ENCODE measurements at regions not wholly inside any gene's neighbourhood (a gene's known extent, or its start where the extent isn't known, plus 50 kb on each side); places are given as distances from the start of the nearest gene placed in this dataset.

DNA sequence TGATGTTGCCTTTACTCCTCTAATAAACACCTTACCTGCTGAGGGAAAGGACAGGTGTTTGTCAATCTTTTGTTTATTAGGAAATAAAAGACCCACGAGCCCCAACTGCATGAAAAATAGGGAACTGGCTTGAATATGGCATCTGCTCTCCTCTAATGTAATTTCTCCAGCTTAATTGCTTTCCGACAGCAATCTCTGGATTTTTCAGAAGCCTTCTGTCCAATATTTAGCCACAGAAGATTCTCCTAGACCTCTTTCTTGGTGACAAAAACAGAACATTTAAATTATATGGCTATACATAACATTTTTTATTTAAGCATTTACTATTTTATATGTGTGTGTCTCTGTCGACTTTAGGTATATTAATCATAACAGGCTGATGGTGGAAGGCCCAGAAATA is 317.4 kb upstream of the ADARB2 start:
- H4K91ac ChIP-seq (ENCODE audit: insufficient read length, low read depth, low read length) = no peak overlapping the region
- H2BK12ac ChIP-seq (ENCODE audit: insufficient read length, low read depth, low read length) = no peak overlapping the region
- H3K56ac ChIP-seq (ENCODE audit: insufficient read length, low read depth, low read length) = no peak overlapping the region
- H3K14ac ChIP-seq (ENCODE audit: insufficient read depth, low read length) = no peak overlapping the region
- Mint-ChIP-seq H3K36me3 (ENCODE audit: insufficient read depth in 1 of 3, low read depth in 3 of 3) (no peaks in the 10 kb centered on the region), H3K27me3 (ENCODE audit: low read depth) (no peaks in the 10 kb centered on the region), H3K4me3 (no peak overlapping the region), H3K9me3 (no peaks in the 10 kb centered on the region), H3K27ac (no peak overlapping the region), H3K4me1 (peaks cover 5 to 7% of the 10 kb centered on the region in 2 experiments; a peak in 3 of 4 replicates)
- no peak overlapping the region for H3K4me2 ChIP-seq (ENCODE audit: insufficient read depth, insufficient read length, low read length)
- H4K8ac ChIP-seq (replicated peaks; ENCODE audit: insufficient read length, low read depth, low read length) = no peak overlapping the region
- no peaks in the 10 kb centered on the region for H3K27me3 ChIP-seq (ENCODE audit: insufficient read depth, low read length)
- H2BK120ac ChIP-seq (ENCODE audit: low read depth, low read length, poor library complexity, severe bottlenecking) = no peak overlapping the region
- H3K23ac ChIP-seq (ENCODE audit: insufficient read length, low read depth, low read length) = no peak overlapping the region
- no peak overlapping the region for H3K9ac ChIP-seq (ENCODE audit: extremely low read depth, insufficient read length, low read length)
- no peaks in the 10 kb centered on the region; the same call in 1 of the 2 replicates for H3K4me1 ChIP-seq (ENCODE audit: insufficient read depth, low read length)
- no peak overlapping the region for H3T11ph ChIP-seq (ENCODE audit: low read length)
- no peak overlapping the region for H3K27ac ChIP-seq (ENCODE audit: insufficient read length, low read depth, low read length)
- no peak overlapping the region for H2AFZ ChIP-seq (ENCODE audit: low read length)
- no peaks in the 10 kb centered on the region for H3K9me3 ChIP-seq (ENCODE audit: control insufficient read depth, low read depth, low read length)
- H2BK20ac ChIP-seq (ENCODE audit: low read depth, low read length, poor library complexity, severe bottlenecking) = no peak overlapping the region
- H2AK5ac ChIP-seq (ENCODE audit: insufficient read length, low read length) = no peak overlapping the region
- no peaks in the 10 kb centered on the region for H4K20me1 ChIP-seq (ENCODE audit: control insufficient read depth, insufficient read depth, insufficient read length)
- H3K23me2 ChIP-seq (ENCODE audit: insufficient read length, low read depth, low read length, poor library complexity, severe bottlenecking) = no peaks in the 10 kb centered on the region
- no peak overlapping the region for H2BK15ac ChIP-seq (ENCODE audit: low read depth, low read length)
- TF ChIP-seq, protein P1, sequence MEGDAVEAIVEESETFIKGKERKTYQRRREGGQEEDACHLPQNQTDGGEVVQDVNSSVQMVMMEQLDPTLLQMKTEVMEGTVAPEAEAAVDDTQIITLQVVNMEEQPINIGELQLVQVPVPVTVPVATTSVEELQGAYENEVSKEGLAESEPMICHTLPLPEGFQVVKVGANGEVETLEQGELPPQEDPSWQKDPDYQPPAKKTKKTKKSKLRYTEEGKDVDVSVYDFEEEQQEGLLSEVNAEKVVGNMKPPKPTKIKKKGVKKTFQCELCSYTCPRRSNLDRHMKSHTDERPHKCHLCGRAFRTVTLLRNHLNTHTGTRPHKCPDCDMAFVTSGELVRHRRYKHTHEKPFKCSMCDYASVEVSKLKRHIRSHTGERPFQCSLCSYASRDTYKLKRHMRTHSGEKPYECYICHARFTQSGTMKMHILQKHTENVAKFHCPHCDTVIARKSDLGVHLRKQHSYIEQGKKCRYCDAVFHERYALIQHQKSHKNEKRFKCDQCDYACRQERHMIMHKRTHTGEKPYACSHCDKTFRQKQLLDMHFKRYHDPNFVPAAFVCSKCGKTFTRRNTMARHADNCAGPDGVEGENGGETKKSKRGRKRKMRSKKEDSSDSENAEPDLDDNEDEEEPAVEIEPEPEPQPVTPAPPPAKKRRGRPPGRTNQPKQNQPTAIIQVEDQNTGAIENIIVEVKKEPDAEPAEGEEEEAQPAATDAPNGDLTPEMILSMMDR (conservative IDR thresholded peaks at IDR 0.05) = no peak
- H4K5ac ChIP-seq (ENCODE audit: insufficient read length, low read depth, low read length) = no peak overlapping the region
- no peaks in the 10 kb centered on the region for H3K79me1 ChIP-seq (ENCODE audit: insufficient read depth, low read depth, low read length, poor library complexity, severe bottlenecking)
- no peak overlapping the region for H2BK5ac ChIP-seq (ENCODE audit: insufficient read length, low read length)
- H3K18ac ChIP-seq (ENCODE audit: insufficient read length, low read depth, low read length) = no peak overlapping the region
- WGBS (ENCODE audit: extremely low coverage, insufficient read length, low lambda C conversion rate) = no CpG with 5 or more reads among the region's 3 CpGs
- no peaks in the 10 kb centered on the region for H3K79me2 ChIP-seq (ENCODE audit: insufficient read depth, low read length)
- DNase-seq = no peak
- no peak overlapping the region for H3K4ac ChIP-seq (ENCODE audit: low read depth, low read length)
